ENCODE measurements at regions not wholly inside any gene's neighbourhood (a gene's known extent, or its start where the extent isn't known, plus 50 kb on each side); places are given as distances from the start of the nearest gene placed in this dataset.

DNA sequence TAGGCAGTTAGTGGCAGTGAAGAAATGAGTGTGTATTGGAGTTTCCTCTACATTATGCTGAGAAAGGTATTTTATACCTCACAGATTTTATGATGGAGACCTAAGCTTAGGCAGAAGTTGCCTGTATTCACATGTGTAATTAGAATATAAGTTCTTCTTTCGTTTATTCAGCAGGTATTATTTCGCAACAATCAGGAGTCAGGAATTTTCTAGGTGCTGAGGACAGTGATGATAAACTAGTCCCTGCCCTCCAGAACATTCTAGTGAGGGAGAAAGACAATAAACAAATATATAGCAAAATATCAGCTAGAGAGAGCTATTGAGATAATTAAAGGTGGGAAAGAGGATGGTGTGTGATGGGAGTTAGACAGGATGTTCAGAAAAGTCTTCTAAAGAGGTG lies 345.7 kb downstream of the GRIN2B start (continued):
- TF ChIP-seq, protein P1, sequence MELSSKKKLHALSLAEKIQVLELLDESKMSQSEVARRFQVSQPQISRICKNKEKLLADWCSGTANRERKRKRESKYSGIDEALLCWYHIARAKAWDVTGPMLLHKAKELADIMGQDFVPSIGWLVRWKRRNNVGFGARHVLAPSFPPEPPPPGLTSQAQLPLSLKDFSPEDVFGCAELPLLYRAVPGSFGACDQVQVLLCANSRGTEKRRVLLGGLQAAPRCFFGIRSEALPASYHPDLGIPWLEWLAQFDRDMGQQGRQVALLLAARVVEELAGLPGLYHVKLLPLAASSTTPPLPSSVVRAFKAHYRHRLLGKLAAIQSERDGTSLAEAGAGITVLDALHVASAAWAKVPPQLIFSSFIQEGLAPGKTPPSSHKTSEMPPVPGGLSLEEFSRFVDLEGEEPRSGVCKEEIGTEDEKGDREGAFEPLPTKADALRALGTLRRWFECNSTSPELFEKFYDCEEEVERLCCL (CRISPR knock-in tag; IDR thresholded peaks at IDR 0.05; ENCODE audit: borderline replicate concordance): no peak
- TF ChIP-seq TAF15 (IDR thresholded peaks at IDR 0.05; ENCODE audit: low read depth, low read length, poor library complexity, severe bottlenecking) (no peak), ZFP41 (CRISPR knock-in tag; IDR thresholded peaks at IDR 0.05; ENCODE audit: borderline replicate concordance) (no peak), KAT2B (IDR thresholded peaks at IDR 0.05; ENCODE audit: borderline replicate concordance, low read depth, low read length) (no peak)

DNA sequence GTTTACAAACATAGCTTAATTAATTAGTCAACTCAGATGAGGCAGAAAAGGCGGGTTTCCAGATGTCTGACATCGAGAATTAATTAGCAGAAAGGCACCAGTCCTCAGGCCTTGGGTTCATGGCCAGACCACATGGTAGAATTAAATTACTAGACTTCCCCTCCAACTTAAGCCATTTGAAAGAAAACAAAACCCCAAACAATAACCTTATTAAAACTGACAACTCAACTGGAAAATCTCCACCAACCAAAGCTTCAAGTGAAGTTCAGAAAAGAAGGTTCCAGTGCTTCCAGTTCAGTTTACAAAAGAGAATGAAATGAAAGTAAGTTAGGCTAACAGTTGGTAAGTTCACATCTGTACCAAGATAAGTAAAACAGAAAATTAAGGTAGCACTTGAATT lies 349.5 kb downstream of the GRIN2B start:
- Histone ChIP-seq H3K27me3 (ENCODE audit: control insufficient read depth in 1 of 2, insufficient read depth in 2 of 2, low read length in 2 of 2) (no peaks in the 10 kb centered on the region), H4K20me1 (ENCODE audit: insufficient read depth, low read length) (no peaks in the 10 kb centered on the region), H3K4me3 (replicated peaks in 1 of 3; ENCODE audit: insufficient read depth in 1 of 3, low read depth in 2 of 3, low read length in 3 of 3) (no peak overlapping the region), H3K36me3 (replicated peaks in 1 of 2; ENCODE audit: control insufficient read depth in 1 of 2, insufficient read depth in 2 of 2, low read length in 2 of 2) (no peaks in the 10 kb centered on the region), H3K9ac (ENCODE audit: insufficient read depth, low read depth, low read length) (no peak overlapping the region), H3K9me3 (ENCODE audit: low read length) (no peaks in the 10 kb centered on the region), H3K79me2 (ENCODE audit: insufficient read depth, low read length) (no peaks in the 10 kb centered on the region), H3K27ac (ENCODE audit: extremely low read length, insufficient read depth, low read length) (no peak overlapping the region), H3K4me2 (ENCODE audit: low read depth, low read length) (no peak overlapping the region), H2AFZ (ENCODE audit: low read length) (no peak overlapping the region), H3K4me1 (ENCODE audit: insufficient read depth, low read length) (no peaks in the 10 kb centered on the region)
- DNase-seq (ENCODE audit: low spot score): no peak
- in situ Hi-C loops (cut with HindIII; ENCODE audit: extremely low pct_ligation_motif_present, low pct_unique_long_range_greater_than_20kb): no loop called here
- intact Hi-C loops (cut with micrococcal nuclease; ENCODE audit: unreplicated experiment): no loop called here
- TF ChIP-seq CREB1 (IDR thresholded peaks at IDR 0.05) (no peak), CREB1 (CRISPR knock-in tag; IDR thresholded peaks at IDR 0.05) (no peak), ZNF570 (CRISPR knock-in tag; IDR thresholded peaks at IDR 0.05; ENCODE audit: borderline replicate concordance) (no peak), ZNF557 (CRISPR knock-in tag; IDR thresholded peaks at IDR 0.05) (no peak), ZNF619 (CRISPR knock-in tag; IDR thresholded peaks at IDR 0.05) (no peak), ZNF639 (CRISPR knock-in tag; conservative IDR thresholded peaks at IDR 0.05) (no peak), TSC22D2 (CRISPR knock-in tag; IDR thresholded peaks at IDR 0.05; ENCODE audit: borderline replicate concordance) (no peak), TEAD3 (CRISPR knock-in tag; optimal IDR thresholded peaks at IDR 0.05; ENCODE audit: borderline replicate concordance) (no peak), MYC (CRISPR knock-in tag; IDR thresholded peaks at IDR 0.05; ENCODE audit: borderline replicate concordance) (no peak), FOXA1 (IDR thresholded peaks at IDR 0.05) (no peak), FOXA1 (CRISPR knock-in tag; IDR thresholded peaks at IDR 0.05) (no peak), PHF21A (CRISPR knock-in tag; IDR thresholded peaks at IDR 0.05) (no peak), KDM5A (IDR thresholded peaks at IDR 0.05; ENCODE audit: borderline replicate concordance, low read length) (no peak), ZEB1 (IDR thresholded peaks at IDR 0.05; ENCODE audit: insufficient replicate concordance, low read depth) (no peak), RFXANK (CRISPR knock-in tag; IDR thresholded peaks at IDR 0.05) (no peak), POGZ (CRISPR knock-in tag; IDR thresholded peaks at IDR 0.05) (no peak), ZNF629 (CRISPR knock-in tag; conservative IDR thresholded peaks at IDR 0.05) (no peak)
- TF ChIP-seq, protein P2, sequence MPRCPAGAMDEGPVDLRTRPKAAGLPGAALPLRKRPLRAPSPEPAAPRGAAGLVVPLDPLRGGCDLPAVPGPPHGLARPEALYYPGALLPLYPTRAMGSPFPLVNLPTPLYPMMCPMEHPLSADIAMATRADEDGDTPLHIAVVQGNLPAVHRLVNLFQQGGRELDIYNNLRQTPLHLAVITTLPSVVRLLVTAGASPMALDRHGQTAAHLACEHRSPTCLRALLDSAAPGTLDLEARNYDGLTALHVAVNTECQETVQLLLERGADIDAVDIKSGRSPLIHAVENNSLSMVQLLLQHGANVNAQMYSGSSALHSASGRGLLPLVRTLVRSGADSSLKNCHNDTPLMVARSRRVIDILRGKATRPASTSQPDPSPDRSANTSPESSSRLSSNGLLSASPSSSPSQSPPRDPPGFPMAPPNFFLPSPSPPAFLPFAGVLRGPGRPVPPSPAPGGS (CRISPR knock-in tag; IDR thresholded peaks at IDR 0.05): no peak
- BruUV-seq (replicated peaks): no TSS peak
- POLR2A ChIA-PET: no interaction called here
- CTCF ChIA-PET (ENCODE audit: low intra/inter-chr PET ratio, low total read pairs): no interaction called here
- 0% methylated on average over 2 of the region's 2 CpGs for WGBS (ENCODE audit: low lambda C conversion rate)
- FAIRE-seq: no peak
- no peak for ATAC-seq

All from HepG2 (cell line).